GM19372 (cell line): ENCODE measurements at regions not wholly inside any gene's neighbourhood (a gene's known extent, or its start where the extent isn't known, plus 50 kb on each side); places are given as distances from the start of the nearest gene placed in this dataset.

Experiments used
- ATAC-seq: cut with Tn5 transposase; IDR thresholded peaks from one replicate; pipeline ENCODE4 v1.9.1; 2021; ENCODE audit warnings: mild to moderate bottlenecking, low read depth, moderate library complexity; ENCODE audit not compliant: unreplicated experiment

DNA sequence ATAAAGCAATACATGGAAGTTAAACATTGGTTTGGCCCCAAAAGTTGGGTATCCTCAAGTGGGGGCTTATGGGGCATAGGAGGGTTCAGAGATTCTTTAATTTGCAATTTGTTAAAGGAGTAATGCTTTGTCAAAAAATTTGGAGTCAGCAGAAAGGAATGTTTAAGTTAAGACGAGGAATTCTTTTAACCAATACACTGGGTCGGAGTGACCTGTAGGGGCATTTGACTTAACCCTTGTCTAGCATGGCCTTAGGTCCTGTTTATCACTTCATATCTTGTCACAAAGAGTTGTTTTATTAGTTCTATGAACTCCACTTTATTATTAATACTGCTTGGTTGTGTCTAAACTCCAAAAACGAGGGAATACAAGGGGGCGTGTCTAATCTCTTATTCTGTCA lies 656.1 kb upstream of the RORB start:
- ATAC-seq, result no peak

DNA sequence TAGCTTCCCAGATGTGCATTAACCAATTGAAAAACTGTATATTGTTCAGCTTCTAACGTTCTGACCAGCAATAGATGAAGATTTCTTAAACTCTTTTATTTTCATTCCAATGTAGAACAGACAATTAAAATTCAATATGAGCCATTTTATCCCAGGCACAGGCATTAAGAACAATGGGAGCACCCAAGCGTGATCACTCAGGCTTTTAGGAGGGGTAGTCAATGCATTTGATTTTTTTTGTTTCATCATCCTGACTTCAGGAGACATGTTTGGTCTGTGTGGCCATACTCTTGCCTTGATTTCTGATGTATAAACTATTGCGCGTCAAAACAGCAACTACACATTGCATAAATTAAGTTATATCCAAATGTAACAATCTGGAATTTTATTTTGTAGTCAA lies 653.0 kb upstream of the RORB start:
- ATAC-seq, result no peak

- ATAC-seq, result no peak
Observed at GRCh38 chr9:73845539-73845938, 651.6 kb upstream of the RORB start.

DNA sequence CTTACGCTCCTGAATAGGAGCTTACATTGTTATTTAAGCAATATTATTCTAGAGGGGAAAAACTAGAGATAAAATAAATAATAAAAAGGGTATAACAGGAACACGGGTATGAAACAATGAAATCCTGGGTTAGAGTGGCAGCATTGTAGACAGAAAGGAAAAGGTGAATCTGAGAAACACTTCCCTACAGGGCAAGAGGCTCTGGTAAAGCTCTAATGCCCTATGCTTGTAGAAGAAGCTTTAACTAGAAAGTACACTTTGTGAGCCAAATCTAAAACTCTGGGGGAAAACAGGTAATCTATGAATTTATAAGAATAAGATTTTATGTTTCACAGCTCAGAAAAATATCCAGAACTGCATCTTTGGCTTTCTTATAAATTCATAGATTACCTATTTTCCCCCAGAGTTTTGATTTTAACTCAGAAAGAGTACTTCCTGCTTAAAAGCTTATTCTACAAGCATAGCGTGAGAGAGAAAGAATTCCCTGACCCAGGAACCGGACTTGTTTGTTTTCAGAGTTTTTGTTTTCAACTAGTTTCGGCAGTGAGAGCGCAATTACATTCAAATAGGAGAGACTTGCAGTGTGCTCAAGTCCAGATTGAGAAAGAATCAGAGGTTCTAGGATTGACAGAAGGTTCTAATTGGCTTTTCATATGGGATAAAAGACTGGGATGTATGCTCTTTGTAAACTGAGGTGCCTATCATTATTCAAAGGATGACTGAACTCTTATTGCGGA lies 651.0 kb upstream of the RORB start:
- no peak for ATAC-seq

GRCh38 chr9:73847536-73847935 lies 649.6 kb upstream of the RORB start:
- no peak for ATAC-seq

- no peak for ATAC-seq
Observed at GRCh38 chr9:73853549-73853948, 643.6 kb upstream of the RORB start.

DNA sequence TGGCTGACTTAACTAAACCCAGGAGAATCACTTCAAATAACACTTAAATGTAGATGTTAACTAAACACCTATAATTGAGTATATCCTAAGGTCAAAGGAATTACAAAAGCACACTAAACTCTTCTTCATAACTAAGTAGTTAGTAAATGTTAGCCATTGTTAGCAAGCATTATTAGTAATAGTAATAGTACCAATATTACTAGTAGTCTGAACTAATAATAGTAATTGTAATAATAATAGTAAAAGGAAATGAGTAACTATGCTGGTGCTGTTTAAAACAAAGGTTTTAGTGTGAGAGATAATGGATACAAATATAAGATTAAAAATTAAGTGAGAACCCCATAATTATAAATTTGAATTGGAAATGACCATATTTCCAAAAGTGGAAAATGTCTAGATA lies 641.9 kb upstream of the RORB start:
- no peak for ATAC-seq

GRCh38 chr9:73863924-73864323 lies 633.2 kb upstream of the RORB start:
- ATAC-seq, result no peak

DNA sequence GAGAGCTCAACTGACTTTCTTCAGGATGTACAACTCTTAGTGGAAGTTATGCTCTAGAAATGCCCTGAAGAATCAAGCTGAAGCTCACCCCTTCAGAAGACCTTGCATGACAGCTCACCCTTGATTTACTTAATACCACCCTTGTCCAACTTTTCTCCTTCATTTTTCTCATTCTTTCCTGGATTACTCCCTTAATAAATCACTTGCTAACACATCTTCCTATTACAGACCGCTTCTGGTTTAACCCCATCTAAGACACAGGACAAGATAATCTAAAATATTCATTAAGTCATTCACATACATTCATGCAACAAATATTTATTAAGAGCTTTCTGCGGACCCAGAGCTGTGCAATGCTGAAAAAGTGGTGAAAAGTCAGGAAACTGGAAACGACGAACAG lies 630.7 kb upstream of the RORB start:
- ATAC-seq, result no peak

GRCh38 chr9:73869264-73869663 lies 627.9 kb upstream of the RORB start:
- ATAC-seq, result no peak

- no peak for ATAC-seq
Observed at GRCh38 chr9:73871636-73872035, 625.5 kb upstream of the RORB start.

GRCh38 chr9:73872701-73873100 lies 624.4 kb upstream of the RORB start:
- ATAC-seq, result no peak

GRCh38 chr9:73880101-73880500 lies 617.0 kb upstream of the RORB start:
- no peak for ATAC-seq

DNA sequence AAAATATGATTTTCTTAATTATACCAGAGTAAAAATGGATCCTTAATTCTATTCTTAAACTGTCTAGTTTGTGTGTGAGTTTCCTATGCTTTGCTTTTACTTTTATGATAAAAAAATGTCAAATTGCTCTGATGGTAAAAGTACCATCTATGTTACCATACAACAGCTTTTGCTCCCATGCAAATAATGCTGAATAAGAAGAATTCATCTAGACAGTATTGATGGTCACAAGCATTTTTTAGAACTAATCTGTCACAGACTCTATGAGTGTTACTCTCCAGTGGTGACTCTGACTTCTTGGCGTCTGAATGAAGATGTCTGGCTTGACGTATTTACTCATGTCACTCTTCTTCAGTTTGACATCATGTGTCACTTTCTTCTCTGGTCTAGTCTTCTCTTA lies 608.1 kb upstream of the RORB start:
- no peak for ATAC-seq

DNA sequence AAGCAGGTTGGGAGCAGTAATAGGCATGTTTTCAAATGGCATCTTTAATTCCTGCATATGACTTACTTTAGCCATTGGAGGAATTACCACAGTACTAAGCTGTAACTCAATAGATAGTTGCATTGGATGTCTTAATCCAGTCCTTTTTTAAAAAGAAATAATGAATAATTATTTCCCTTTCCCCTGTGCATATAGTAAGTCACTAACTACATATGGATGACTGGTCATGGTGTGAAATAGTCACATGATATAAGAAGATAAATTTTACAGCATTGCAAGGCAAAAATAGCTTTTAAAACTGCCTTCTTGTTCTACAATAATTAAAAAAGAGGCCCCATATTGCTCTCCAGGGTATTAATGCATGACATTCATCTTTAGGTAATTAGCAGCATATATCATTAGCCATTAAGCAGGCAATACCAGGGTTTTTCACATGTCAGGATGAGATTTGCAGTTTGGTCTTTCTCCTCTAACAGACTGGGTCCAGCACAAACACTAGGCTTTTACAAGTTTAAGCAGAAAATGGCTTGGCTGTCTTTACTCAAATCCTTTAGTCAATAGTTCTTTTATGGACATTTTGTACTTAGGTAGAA lies 606.4 kb upstream of the RORB start:
- no peak for ATAC-seq

DNA sequence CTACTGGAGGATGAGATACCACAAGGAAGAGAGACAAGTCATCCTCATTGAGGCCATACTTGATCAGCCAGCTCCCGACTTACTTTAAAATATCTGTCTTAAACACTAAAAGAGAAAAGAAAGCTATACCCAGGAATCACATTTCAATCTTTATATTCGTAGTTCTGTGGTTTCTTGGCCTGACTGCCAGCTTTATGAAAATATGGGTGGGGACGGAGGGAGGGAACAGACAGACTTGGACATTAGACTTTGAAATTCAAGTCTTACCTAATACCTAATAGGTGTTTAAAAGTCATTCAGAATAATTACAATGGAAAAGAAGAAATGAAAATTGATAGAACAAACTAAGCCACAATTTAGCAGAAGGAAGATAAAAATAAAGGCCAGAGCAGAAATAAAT lies 604.8 kb upstream of the RORB start:
- no peak for ATAC-seq

DNA sequence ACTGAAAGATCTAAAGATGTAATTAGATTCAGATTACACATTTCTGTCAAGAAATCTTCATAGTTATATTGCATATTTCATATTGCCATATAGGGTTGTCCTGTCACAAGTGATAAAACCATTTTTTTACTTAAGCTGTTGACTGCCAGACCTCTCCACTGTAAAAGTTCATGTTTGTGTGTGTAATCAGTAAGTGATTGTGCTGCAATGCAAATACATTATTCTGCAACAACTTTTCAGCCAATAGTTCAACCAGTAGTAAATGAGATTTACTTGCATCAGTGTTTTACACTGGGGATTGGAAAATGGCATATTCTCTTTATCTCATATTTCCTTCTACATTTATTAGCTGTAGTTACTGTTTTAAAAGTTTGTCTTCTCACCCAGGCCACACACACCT lies 603.9 kb upstream of the RORB start:
- ATAC-seq, result no peak

GRCh38 chr9:73896061-73896460 lies 601.1 kb upstream of the RORB start:
- ATAC-seq, result no peak

DNA sequence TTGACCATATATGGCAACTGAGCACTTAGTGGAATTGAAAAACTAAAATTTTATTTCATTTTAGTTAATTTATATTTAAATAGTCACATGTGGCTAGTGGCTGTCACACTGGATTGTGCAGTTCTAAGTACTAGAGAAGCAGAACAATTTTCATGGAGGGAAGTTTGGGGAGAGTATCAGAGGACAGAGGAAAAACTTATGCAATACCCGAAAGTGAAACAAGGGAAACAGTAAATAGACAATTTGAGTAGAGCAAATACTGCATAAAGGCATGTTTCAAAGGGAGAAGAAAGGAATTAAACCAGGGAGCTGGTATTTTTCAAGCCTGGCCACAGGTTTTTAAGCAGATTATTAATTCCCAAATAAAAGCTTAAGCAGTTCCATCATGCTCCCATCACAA lies 590.5 kb upstream of the RORB start:
- ATAC-seq, result no peak

- no peak for ATAC-seq
Observed at GRCh38 chr9:73911804-73912203, 585.3 kb upstream of the RORB start.

DNA sequence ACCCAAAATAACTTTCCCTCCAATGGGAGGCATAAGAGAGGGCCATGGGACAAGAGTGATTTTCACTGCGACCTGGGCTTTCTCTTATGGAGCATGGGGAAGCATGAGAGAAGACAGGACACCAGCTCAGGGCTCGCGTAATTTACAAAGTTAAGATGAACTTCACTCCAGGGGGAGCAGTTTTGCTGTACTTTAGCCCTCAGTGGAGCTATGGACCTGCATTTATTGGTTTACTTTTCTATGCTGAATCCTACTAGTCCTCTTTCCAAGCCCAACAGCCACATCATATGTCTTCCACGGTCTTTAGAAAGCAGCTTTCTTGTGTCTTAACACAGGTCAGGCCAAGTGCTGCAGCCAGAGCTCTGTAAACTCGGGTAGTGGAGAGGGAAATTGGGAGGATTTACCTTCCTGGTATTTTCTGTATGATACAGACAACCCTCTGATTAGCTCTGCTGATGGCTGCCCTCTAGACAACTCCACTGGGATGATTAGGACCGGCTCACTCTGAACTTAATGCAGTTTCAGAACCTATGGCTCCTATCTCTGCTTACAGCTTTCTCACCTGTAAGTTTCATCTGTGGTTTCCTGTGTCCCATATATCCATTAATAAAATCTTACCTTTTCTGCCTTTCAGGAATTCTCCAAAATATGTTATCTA lies 581.0 kb upstream of the RORB start:
- ATAC-seq, result no peak

DNA sequence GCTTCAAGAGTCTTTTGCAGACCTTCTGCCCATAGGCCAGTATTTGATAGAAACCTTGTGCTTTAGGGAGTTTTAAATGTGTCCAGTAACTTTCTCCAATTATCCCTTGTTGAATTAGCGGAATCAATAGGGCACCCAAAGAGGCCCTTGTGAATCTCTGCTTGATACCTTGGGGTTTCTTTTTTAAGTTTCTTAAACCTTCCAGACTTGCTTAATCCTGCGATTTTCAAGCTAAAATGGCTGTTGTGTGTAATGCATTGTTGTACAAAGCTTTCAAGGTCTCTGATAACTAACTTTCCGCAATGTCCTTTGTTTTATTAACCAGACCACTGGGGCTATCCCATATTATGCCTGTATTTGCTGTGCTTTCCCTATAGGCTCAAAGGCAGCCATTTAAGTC lies 577.4 kb upstream of the RORB start:
- no peak for ATAC-seq
